HG02798 (cell line): ENCODE measurements at regions not wholly inside any gene's neighbourhood (a gene's known extent, or its start where the extent isn't known, plus 50 kb on each side); places are given as distances from the start of the nearest gene placed in this dataset.

Experiments
- ATAC-seq: cut with Tn5 transposase; IDR thresholded peaks from one replicate; pipeline ENCODE4 v1.9.1; 2021; ENCODE audit warnings: mild to moderate bottlenecking; ENCODE audit not compliant: unreplicated experiment, poor library complexity

GRCh38 chr20:22776369-22776768 is 192.0 kb upstream of the FOXA2 start:
- ATAC-seq, result no peak

- no peak for ATAC-seq
Observed at GRCh38 chr20:22779878-22780277, 195.5 kb upstream of the FOXA2 start.

GRCh38 chr20:22781869-22782268 is 197.5 kb upstream of the FOXA2 start:
- no peak for ATAC-seq

GRCh38 chr20:22789676-22790075 is 205.3 kb upstream of the FOXA2 start:
- no peak for ATAC-seq

GRCh38 chr20:22791396-22791795 is 207.0 kb upstream of the FOXA2 start:
- no peak for ATAC-seq

- no peak for ATAC-seq
Observed at GRCh38 chr20:22791877-22792525, 207.6 kb upstream of the FOXA2 start.

- no peak for ATAC-seq
Observed at GRCh38 chr20:22794200-22794599, 209.8 kb upstream of the FOXA2 start.

GRCh38 chr20:22795433-22795832 is 211.1 kb upstream of the FOXA2 start:
- ATAC-seq, result no peak

GRCh38 chr20:22795871-22796270 is 211.5 kb upstream of the FOXA2 start:
- ATAC-seq, result no peak

- no peak for ATAC-seq
Observed at GRCh38 chr20:22796469-22797077, 212.2 kb upstream of the FOXA2 start.

- no peak for ATAC-seq
Observed at GRCh38 chr20:22797103-22797502, 212.7 kb upstream of the FOXA2 start.

GRCh38 chr20:22799687-22800086 is 215.3 kb upstream of the FOXA2 start:
- no peak for ATAC-seq

- ATAC-seq, result no peak
Observed at GRCh38 chr20:22800129-22800528, 215.8 kb upstream of the FOXA2 start.

- ATAC-seq, result no peak
Observed at GRCh38 chr20:22801528-22801927, 217.2 kb upstream of the FOXA2 start.

- ATAC-seq, result no peak
Observed at GRCh38 chr20:22802296-22802695, 217.9 kb upstream of the FOXA2 start.

GRCh38 chr20:22805219-22805618 is 220.8 kb upstream of the FOXA2 start:
- no peak for ATAC-seq

- no peak for ATAC-seq
Observed at GRCh38 chr20:22805996-22806395, 221.6 kb upstream of the FOXA2 start.

GRCh38 chr20:22807045-22807444 is 222.7 kb upstream of the FOXA2 start:
- ATAC-seq, result no peak

- no peak for ATAC-seq
Observed at GRCh38 chr20:22807646-22808244, 223.4 kb upstream of the FOXA2 start.

- no peak for ATAC-seq
Observed at GRCh38 chr20:22808628-22809027, 224.3 kb upstream of the FOXA2 start.

- no peak for ATAC-seq
Observed at GRCh38 chr20:22810030-22810429, 225.1 kb upstream of the SSTR4 start.
